Glutamatergic neuron (in vitro differentiated cells): ENCODE measurements at regions not wholly inside any gene's neighbourhood (a gene's known extent, or its start where the extent isn't known, plus 50 kb on each side); places are given as distances from the start of the nearest gene placed in this dataset.

Experiments
- DNase-seq: peaks from one replicate; pipeline ENCODE4 v3.0.0; 2022
- H3K27ac Mint-ChIP-seq: one replicate; pipeline ENCODE4 v1.8.0; 2020; ENCODE audit warnings: mild to moderate bottlenecking, mixed read lengths, inconsistent platforms; ENCODE audit not compliant: unreplicated experiment
- H3K27me3 Mint-ChIP-seq: one replicate; pipeline ENCODE4 v1.8.0; 2020; ENCODE audit warnings: mild to moderate bottlenecking, moderate library complexity, mixed read lengths, inconsistent platforms; ENCODE audit not compliant: unreplicated experiment
- H3K36me3 Mint-ChIP-seq: one replicate; pipeline ENCODE4 v1.8.0; 2020; ENCODE audit warnings: mild to moderate bottlenecking, mixed read lengths, inconsistent platforms; ENCODE audit not compliant: unreplicated experiment
- H3K4me1 Mint-ChIP-seq: one replicate; pipeline ENCODE4 v1.8.0; 2020; ENCODE audit warnings: mild to moderate bottlenecking, low read depth, mixed read lengths, inconsistent platforms; ENCODE audit not compliant: unreplicated experiment
- H3K4me3 Mint-ChIP-seq: one replicate; pipeline ENCODE4 v1.8.0; 2020; ENCODE audit warnings: mild to moderate bottlenecking, mixed read lengths, inconsistent platforms; ENCODE audit not compliant: unreplicated experiment
- H3K9me3 Mint-ChIP-seq: one replicate; pipeline ENCODE4 v1.8.0; 2020; ENCODE audit warnings: mild to moderate bottlenecking, moderate library complexity, mixed read lengths, inconsistent platforms; ENCODE audit not compliant: unreplicated experiment
- TF ChIP-seq, protein P1 (sequence below): fragments of 200-600 bp; sonication (generic); IDR thresholded peaks from one replicate; pipeline ENCODE4 v1.5.0; 2021; ENCODE audit not compliant: partially characterized antibody, unreplicated experiment

DNA sequence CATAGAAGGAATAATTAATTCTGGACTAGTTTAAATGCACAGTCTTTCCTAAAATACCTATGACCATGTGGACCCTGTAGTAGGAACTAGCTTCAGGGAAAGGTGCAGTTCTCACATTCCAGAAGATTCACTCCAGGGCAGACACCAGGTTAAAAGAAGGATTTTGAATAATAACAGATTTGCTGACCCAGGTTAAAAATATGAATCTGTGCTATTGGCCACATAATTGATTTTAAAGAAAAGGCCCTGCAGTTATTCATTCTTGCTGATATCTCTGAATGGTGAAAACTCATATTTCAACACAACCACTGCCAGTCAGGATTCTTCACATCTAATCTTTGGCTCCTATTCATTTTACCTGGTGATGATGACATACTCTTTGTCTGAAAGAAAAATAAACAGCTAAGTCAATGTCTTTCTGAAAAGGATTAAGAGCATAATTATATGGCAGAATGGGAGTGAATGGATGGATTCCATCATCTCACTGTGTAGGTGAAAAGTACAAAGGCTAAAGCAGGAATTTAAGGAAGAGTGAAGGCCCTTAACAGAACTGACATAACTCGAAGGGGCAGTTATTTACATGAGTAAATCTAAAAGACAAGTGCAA is 432.8 kb downstream of the PDGFC start:
- H3K27me3 Mint-ChIP-seq, result no peaks in the 10 kb centered on the region
- no peaks in the 10 kb centered on the region for H3K4me1 Mint-ChIP-seq
- H3K9me3 Mint-ChIP-seq, result peaks cover 2% of the 10 kb centered on the region
- H3K36me3 Mint-ChIP-seq, result no peaks in the 10 kb centered on the region
- TF ChIP-seq, protein P1, sequence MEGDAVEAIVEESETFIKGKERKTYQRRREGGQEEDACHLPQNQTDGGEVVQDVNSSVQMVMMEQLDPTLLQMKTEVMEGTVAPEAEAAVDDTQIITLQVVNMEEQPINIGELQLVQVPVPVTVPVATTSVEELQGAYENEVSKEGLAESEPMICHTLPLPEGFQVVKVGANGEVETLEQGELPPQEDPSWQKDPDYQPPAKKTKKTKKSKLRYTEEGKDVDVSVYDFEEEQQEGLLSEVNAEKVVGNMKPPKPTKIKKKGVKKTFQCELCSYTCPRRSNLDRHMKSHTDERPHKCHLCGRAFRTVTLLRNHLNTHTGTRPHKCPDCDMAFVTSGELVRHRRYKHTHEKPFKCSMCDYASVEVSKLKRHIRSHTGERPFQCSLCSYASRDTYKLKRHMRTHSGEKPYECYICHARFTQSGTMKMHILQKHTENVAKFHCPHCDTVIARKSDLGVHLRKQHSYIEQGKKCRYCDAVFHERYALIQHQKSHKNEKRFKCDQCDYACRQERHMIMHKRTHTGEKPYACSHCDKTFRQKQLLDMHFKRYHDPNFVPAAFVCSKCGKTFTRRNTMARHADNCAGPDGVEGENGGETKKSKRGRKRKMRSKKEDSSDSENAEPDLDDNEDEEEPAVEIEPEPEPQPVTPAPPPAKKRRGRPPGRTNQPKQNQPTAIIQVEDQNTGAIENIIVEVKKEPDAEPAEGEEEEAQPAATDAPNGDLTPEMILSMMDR, result no peak
- H3K4me3 Mint-ChIP-seq, result no peak overlapping the region
- no peak overlapping the region for H3K27ac Mint-ChIP-seq
- no peak for DNase-seq

GRCh38 chr4:156538210-156538609 is 433.4 kb downstream of the PDGFC start:
- H3K27ac Mint-ChIP-seq, result no peak overlapping the region
- no peak for DNase-seq
- TF ChIP-seq, protein P1, result no peak
- H3K27me3 Mint-ChIP-seq, result no peaks in the 10 kb centered on the region
- no peaks in the 10 kb centered on the region for H3K36me3 Mint-ChIP-seq
- peaks cover 4% of the 10 kb centered on the region for H3K9me3 Mint-ChIP-seq
- no peak overlapping the region for H3K4me3 Mint-ChIP-seq
- no peaks in the 10 kb centered on the region for H3K4me1 Mint-ChIP-seq

DNA sequence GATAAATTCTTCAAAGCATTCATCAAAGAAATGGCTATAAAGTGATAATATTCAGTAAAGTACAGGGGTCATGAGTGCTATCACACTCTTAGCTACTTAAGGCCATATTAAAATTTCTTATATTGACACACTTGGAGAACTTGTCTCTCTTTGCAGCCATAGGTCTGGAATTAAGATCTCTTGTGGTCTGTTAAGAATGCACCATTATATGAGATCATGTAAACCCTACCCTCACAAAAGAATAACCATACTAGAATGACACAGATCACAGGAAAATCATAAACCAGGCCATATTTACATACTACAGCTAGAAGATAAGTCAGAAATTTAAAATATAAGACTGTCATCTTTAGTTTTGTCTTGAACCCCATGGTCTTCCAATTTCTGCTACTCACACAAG is 434.3 kb downstream of the PDGFC start:
- TF ChIP-seq, protein P1, result no peak
- no peak overlapping the region for H3K27ac Mint-ChIP-seq

GRCh38 chr4:156536661-156537060 is 434.9 kb downstream of the PDGFC start:
- no peak for DNase-seq

More for the DNA sequence above, 434.3 kb downstream of the PDGFC start:
- no peaks in the 10 kb centered on the region for H3K4me1 Mint-ChIP-seq
- no peaks in the 10 kb centered on the region for H3K27me3 Mint-ChIP-seq
- DNase-seq, result no peak
- no peak overlapping the region for H3K4me3 Mint-ChIP-seq
- peaks cover 4% of the 10 kb centered on the region for H3K9me3 Mint-ChIP-seq
- H3K36me3 Mint-ChIP-seq, result no peaks in the 10 kb centered on the region

GRCh38 chr4:156534205-156534604 is 437.4 kb downstream of the PDGFC start:
- Mint-ChIP-seq H3K36me3 (no peaks in the 10 kb centered on the region), H3K4me3 (no peak overlapping the region), H3K4me1 (no peaks in the 10 kb centered on the region), H3K9me3 (peaks cover 4% of the 10 kb centered on the region), H3K27me3 (no peaks in the 10 kb centered on the region), H3K27ac (no peak overlapping the region)
- no peak for DNase-seq
- TF ChIP-seq, protein P1, result no peak

More at GRCh38 chr4:156536661-156537060, 434.9 kb downstream of the PDGFC start:
- no peak overlapping the region for H3K4me3 Mint-ChIP-seq
- TF ChIP-seq, protein P1, result no peak
- no peak overlapping the region for H3K27ac Mint-ChIP-seq
- peaks cover 4% of the 10 kb centered on the region for H3K9me3 Mint-ChIP-seq
- no peaks in the 10 kb centered on the region for H3K27me3 Mint-ChIP-seq
- no peaks in the 10 kb centered on the region for H3K36me3 Mint-ChIP-seq
- H3K4me1 Mint-ChIP-seq, result no peaks in the 10 kb centered on the region
